Stimulated activated CD4-positive, alpha-beta T cell treated with anti-CD3 and anti-CD28 coated beads, Interleukin-2, amount 100 ng/mL, for 48 hours (primary cell): ENCODE measurements at regions not wholly inside any gene's neighbourhood (a gene's known extent, or its start where the extent isn't known, plus 50 kb on each side); places are given as distances from the start of the nearest gene placed in this dataset.

Experiments used
- DNase-seq, 2 donors: peaks; one replicate each; pipeline ENCODE4 v3.0.0-alpha.2; 2020

DNA sequence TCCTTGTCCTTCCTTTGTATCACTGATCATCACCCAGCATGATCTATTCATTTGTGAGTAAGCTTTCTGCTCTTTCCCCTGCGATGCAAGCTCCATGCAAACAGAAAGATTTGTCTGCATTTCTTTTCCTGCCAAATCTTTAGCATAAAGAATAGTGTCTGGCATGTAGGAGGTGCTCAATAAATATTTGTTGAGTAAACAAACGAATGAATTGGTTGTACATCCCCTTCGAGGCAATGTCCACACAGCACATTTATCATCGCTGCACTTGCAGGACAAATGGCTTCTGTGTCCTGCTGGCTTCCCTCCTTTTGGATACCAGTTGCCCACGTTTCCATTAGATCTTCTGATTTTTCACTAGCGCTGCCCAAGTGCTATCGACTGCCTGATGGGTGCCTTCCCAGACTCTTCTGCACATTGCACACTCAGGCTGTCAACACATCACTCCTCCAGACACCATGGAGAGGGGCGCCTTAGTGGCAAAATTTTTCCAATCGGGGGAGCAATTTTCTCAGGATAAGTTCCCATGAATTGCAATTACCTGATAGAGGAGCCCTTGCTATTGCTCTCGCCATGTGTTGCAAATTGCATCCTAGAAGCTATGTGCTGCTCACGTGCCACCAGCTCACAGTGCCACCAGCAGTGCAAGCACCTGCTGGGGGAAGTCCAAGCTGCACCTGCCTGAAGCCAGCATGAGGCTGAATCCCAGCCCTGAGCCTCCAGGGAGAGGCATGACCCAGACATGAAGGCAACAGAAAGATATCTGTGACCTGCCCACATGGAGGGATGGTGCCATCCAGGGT, 206.6 kb downstream of the KIF26A start:
- DNase-seq, result no peak

DNA sequence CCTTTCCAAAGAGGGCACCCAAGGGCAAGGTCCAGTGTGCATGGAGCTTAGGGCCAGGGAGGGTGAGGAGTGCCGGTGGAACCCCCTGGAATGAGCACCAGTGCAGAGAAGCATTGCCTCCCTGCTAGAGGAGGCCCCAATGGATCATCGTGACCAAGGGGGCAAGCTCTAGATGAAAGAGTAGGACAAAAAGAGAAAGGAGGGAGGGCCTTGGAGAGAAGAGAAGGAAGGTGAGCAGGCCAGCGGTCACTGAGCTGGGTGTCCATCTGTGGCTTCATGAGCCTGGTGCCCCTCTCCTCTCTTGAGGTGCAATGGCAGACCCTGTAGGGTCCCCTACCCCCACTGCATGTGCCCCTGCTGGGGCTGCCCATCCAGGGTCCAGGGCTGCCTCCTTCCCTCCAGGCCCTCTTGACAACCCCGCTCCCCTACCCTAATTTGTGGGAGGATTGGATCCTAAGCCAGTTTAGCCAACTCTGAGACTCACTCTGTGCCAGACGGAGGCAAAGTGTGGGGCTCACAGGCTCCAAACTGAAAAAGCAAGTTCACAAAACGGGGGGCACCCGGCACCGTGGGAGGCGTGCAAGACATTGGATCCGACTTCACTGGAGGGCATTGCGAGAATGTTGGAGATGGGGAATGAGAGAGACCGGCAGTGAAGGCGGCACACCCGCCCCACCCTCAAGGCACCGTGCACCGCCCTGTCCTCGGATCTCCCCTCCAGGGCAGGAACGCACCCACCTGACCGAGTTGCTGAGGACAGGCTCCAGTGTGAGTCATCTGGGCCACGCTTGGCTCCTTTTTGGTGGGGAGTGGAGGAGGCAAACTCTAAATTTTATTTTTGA, 207.5 kb downstream of the KIF26A start:
- no peak for DNase-seq

GRCh38 chr14:104346608-104347007, 208.2 kb downstream of the KIF26A start:
- DNase-seq, result no peak

- DNase-seq, result no peak
These were observed 210.4 kb downstream of the KIF26A start for GRCh38 chr14:104348741-104349140.

DNA sequence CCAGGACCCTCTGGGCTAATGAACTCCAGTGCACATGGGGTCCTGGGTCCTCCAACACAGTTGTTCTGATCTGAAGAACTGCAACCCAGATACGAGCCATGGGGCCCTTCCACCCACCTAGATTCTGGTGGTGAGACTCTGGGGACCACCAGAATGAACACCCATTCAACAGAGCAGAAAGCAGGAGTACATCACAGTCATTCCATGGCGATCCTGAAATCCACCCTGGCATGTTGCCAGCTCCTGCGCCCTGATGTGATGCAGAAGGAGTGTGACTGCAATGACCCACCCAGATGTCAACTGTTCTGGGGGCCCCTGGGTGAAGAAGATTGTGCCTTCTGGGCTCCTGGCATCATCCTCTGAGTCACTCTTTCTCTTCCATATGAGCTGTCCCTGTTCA, 211.6 kb downstream of the KIF26A start:
- no peak for DNase-seq

GRCh38 chr14:104350463-104351185, 212.2 kb downstream of the KIF26A start:
- DNase-seq, result no peak

GRCh38 chr14:104351849-104352492, 213.6 kb downstream of the KIF26A start:
- no peak for DNase-seq

DNA sequence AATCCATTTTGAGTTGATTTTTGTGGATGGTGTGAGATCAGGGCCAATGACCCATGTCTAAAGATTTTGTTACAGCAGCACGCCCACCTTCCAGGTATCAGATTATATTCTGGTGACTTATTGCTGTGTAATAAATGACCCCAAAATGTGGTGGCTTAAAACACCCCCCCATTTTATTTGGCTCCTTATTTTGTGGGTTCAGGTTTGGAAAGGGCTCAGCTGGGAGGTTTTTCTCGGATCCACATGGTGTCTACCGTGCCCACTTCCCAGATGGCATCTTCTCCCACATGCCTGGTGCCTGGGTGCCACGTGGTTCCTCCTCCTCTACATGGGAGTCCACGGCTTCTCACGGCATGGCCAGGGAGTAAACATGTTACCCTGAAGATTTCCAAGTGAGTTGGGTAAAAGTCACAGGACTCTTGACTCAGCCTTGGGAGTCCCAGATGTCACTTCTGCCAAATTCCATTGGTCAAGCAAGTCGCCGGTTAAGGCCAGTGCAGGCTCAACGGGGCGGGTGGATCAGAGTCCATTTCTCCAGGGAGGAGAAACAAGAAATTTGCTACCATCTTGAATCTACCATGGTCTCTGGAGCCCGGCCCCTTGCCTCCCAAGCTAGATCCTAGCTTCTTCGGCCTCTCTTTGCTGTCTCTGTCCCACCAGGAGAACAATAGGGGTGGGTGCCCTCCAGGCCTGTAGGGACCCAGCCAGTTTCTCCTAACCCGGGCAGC, 214.3 kb downstream of the KIF26A start:
- DNase-seq, result no peak

DNA sequence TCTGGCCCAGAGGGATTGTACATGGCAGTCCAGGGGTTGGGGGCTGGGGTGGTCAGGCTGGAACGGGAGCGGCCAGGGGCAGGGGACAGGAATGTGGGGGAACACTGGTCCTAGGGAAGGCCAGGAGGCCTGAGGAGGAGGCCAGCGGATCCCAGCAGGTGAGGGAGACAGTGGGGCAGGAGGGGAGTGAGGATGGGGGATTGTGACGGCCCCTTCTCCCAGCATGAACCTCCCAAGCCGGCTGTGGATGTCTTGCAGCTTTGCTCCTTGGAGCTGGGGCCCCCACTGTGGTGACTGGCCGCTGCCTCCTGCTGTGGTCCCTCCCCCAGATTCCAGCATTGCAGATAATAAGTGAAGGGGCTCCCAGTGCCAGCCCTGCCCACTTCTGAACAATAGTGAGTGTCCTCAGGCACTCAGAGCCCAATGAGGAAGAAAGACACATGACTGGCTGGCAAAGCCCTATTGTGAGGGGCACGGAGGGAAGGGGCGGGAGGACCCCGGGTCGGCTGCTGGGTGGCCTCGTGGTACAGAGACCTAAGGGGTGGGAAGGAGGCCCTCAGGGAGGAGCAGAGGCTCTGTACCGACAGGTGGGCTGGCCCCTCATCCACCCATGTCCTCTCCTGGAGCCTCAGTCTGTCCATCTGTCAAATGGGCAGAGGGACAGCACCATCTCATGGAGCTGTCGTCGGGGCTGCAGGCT, 215.0 kb downstream of the KIF26A start:
- DNase-seq, result no peak

- no peak for DNase-seq
These were observed 215.7 kb downstream of the KIF26A start for GRCh38 chr14:104353921-104354701.

- DNase-seq, result no peak
These were observed 217.0 kb downstream of the KIF26A start for GRCh38 chr14:104355101-104356019.

- no peak for DNase-seq
These were observed 217.8 kb downstream of the KIF26A start for GRCh38 chr14:104356020-104356737.

- DNase-seq, result no peak
These were observed 218.6 kb downstream of the KIF26A start for GRCh38 chr14:104356738-104357688.

DNA sequence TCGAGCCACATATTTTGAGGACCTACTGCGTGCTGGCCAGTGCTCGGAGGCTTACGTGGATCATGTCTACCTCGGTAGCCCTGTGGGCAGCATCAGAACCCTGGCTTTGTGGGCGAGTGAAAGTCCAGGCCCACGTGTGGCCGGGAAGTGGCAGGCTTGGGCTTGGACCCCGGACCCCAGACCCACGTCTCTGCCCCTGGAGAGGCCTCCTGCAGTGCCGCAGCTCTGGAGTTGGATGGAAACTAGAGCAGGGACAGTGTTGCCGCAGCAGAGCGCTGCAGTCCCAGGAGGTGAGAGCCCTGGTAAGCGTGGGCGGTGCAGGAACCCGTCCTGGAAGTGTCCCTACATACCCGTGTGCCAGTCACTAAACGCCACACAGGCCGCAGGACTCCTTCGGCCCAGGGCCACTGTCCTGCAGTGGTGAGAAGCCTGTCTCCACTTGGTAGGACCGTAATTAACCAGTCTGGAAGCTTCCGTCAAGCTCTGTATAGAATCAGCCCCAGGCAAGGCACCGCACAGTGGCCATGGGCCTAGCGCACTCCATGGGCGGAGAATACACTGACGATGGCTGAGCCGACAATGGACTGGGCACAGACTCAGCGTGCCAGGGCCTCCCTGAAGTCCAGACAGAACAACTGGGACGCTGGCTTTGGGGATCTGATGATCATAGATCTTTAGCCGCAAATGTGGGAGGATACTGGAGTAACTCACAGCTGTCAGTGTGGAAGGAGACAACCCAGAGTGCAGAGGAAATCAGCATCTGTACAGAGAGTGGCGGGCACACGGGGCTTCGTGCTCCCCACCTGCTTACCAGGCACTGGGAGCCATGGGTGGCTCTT, 219.5 kb downstream of the KIF26A start:
- no peak for DNase-seq

DNA sequence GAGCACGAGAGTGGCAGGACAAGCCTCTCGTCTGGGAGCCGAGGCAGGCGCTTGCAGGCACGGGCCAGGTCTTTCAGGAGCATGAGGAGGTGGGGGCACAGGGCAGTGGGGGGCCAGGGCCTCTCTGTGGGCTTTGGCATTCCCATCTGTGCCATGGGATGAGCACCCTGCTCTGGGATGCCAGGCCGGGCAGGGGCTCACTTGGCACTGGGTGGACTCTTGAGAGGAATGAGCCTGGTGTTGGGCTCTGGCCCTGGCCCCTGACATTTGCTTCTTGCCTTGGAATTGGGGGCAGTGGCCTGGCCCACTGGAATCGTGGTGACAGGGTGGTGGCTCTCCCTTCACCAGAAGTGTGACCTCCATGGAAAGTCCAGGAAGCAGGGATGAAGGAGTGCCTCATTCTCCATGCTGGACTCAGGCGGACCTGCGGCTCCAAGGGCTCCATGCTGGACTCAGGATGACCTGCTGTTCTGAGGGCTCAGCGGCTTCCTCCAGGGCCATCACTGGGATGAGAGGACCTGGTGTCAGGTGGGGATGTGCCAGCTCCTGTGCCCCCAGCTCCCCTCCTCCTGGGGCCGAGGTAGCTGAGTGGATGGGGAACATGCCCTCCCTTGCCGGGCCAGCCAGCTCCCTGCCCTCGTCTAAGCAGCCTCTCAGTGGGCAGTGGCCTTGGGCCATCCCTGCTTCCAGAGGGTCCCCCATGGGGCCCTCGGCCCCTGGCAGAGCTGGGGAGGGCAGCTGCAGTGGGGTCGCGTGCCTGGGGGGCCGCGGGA, 220.3 kb downstream of the KIF26A start:
- DNase-seq, result no peak
